ENCODE measurements at regions not wholly inside any gene's neighbourhood (a gene's known extent, or its start where the extent isn't known, plus 50 kb on each side); places are given as distances from the start of the nearest gene placed in this dataset.

- no peak overlapping the region for H3K27ac Mint-ChIP-seq
- no peak for DNase-seq
- no peak overlapping the region for H3K14ac ChIP-seq (ENCODE audit: insufficient read depth, low read length)
- no peak overlapping the region for H4K5ac ChIP-seq (ENCODE audit: insufficient read length, low read depth, low read length)
- no peak overlapping the region for H2AK5ac ChIP-seq (ENCODE audit: insufficient read length, low read length)
- H4K20me1 ChIP-seq (ENCODE audit: control insufficient read depth, insufficient read depth, insufficient read length) = no peaks in the 10 kb centered on the region
- no peak overlapping the region for H3K23ac ChIP-seq (ENCODE audit: insufficient read length, low read depth, low read length)
- H3K4me2 ChIP-seq (ENCODE audit: insufficient read depth, insufficient read length, low read length) = no peak overlapping the region
- no peak overlapping the region for H2BK12ac ChIP-seq (ENCODE audit: insufficient read length, low read depth, low read length)
- H4K91ac ChIP-seq (ENCODE audit: insufficient read length, low read depth, low read length) = no peak overlapping the region
- no peaks in the 10 kb centered on the region for H3K79me2 ChIP-seq (ENCODE audit: insufficient read depth, low read length)
- no peak overlapping the region for H3K56ac ChIP-seq (ENCODE audit: insufficient read length, low read depth, low read length)
- H3K27me3 Mint-ChIP-seq (ENCODE audit: low read depth) = no peaks in the 10 kb centered on the region
- no peak overlapping the region for H3K4ac ChIP-seq (ENCODE audit: low read depth, low read length)
- TF ChIP-seq, protein P1, sequence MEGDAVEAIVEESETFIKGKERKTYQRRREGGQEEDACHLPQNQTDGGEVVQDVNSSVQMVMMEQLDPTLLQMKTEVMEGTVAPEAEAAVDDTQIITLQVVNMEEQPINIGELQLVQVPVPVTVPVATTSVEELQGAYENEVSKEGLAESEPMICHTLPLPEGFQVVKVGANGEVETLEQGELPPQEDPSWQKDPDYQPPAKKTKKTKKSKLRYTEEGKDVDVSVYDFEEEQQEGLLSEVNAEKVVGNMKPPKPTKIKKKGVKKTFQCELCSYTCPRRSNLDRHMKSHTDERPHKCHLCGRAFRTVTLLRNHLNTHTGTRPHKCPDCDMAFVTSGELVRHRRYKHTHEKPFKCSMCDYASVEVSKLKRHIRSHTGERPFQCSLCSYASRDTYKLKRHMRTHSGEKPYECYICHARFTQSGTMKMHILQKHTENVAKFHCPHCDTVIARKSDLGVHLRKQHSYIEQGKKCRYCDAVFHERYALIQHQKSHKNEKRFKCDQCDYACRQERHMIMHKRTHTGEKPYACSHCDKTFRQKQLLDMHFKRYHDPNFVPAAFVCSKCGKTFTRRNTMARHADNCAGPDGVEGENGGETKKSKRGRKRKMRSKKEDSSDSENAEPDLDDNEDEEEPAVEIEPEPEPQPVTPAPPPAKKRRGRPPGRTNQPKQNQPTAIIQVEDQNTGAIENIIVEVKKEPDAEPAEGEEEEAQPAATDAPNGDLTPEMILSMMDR (conservative IDR thresholded peaks at IDR 0.05) = no peak
- peaks cover 0 to 12% of the 10 kb centered on the region in 2 experiments; a peak in 2 of 5 replicates for H3K9me3 Mint-ChIP-seq
- H2BK15ac ChIP-seq (ENCODE audit: low read depth, low read length) = no peak overlapping the region
- H3K4me1 Mint-ChIP-seq = no peaks in the 10 kb centered on the region
- H4K8ac ChIP-seq (replicated peaks; ENCODE audit: insufficient read length, low read depth, low read length) = no peak overlapping the region
- H3K36me3 Mint-ChIP-seq (ENCODE audit: insufficient read depth in 1 of 3, low read depth in 3 of 3) = peaks cover 0 to 2% (median 0%) of the 10 kb centered on the region in 3 experiments; a peak in 2 of 7 replicates
- no peak overlapping the region for H3K4me3 Mint-ChIP-seq
- no peak overlapping the region for H3K27ac ChIP-seq (ENCODE audit: insufficient read length, low read depth, low read length)
- no peaks in the 10 kb centered on the region for H3K79me1 ChIP-seq (ENCODE audit: insufficient read depth, low read depth, low read length, poor library complexity, severe bottlenecking)
- H3T11ph ChIP-seq (ENCODE audit: low read length) = no peak overlapping the region
- no peak overlapping the region for H2AFZ ChIP-seq (ENCODE audit: low read length)
- no peaks in the 10 kb centered on the region for H3K23me2 ChIP-seq (ENCODE audit: insufficient read length, low read depth, low read length, poor library complexity, severe bottlenecking)
- no peaks in the 10 kb centered on the region for H3K4me1 ChIP-seq (ENCODE audit: insufficient read depth, low read length)
- no peak overlapping the region for H3K9ac ChIP-seq (ENCODE audit: extremely low read depth, insufficient read length, low read length)
- H3K18ac ChIP-seq (ENCODE audit: insufficient read length, low read depth, low read length) = no peak overlapping the region
- no peak overlapping the region for H2BK5ac ChIP-seq (ENCODE audit: insufficient read length, low read length)
- H2BK20ac ChIP-seq (ENCODE audit: low read depth, low read length, poor library complexity, severe bottlenecking) = no peak overlapping the region
- no peaks in the 10 kb centered on the region for H3K9me3 ChIP-seq (ENCODE audit: control insufficient read depth, low read depth, low read length)
- no peaks in the 10 kb centered on the region for H3K27me3 ChIP-seq (ENCODE audit: insufficient read depth, low read length)
- no peak overlapping the region for H2BK120ac ChIP-seq (ENCODE audit: low read depth, low read length, poor library complexity, severe bottlenecking)
Measured at GRCh38 chr11:111059726-111060125, 185.8 kb upstream of the POU2AF2 start.
